SK-N-SH (cell line): ENCODE measurements at regions not wholly inside any gene's neighbourhood (a gene's known extent, or its start where the extent isn't known, plus 50 kb on each side); places are given as distances from the start of the nearest gene placed in this dataset.

ENCODE experiments used
- CTCF ChIP-seq: fragments of 200-600 bp; sonication (generic); IDR thresholded peaks from 2 replicates; pipeline ENCODE4 v1.6.1; 2017; ENCODE audit warnings: antibody characterized with exemption, mild to moderate bottlenecking, moderate library complexity
- ELF1 ChIP-seq: IDR thresholded peaks from 2 replicates; pipeline ENCODE4 v1.4.0; 2012
- GATA2 ChIP-seq: sonication (generic); formaldehyde crosslinking; IDR thresholded peaks from 2 replicates; pipeline ENCODE4 v1.5.0; 2020; ENCODE audit warnings: mild to moderate bottlenecking, missing genetic modification reagents
- MXI1 ChIP-seq: IDR thresholded peaks from 2 replicates; pipeline ENCODE4 v1.6.1; 2012; ENCODE audit warnings: mild to moderate bottlenecking, low read depth, low read length, improper control_type of control experiment
- NFIC ChIP-seq: IDR thresholded peaks from 2 replicates; pipeline ENCODE4 v1.4.0; 2012; ENCODE audit warnings: borderline replicate concordance
- PBX3 ChIP-seq: IDR thresholded peaks from 2 replicates; pipeline ENCODE4; 2012
- RAD21 ChIP-seq: IDR thresholded peaks from 2 replicates; pipeline ENCODE4 v1.6.1; 2012; ENCODE audit warnings: mild to moderate bottlenecking, low read length
- RCOR1 ChIP-seq: fragments of 150-350 bp; IDR thresholded peaks from 2 replicates; pipeline ENCODE4 v1.6.1; 2017; ENCODE audit warnings: antibody characterized with exemption, low read length
- REST ChIP-seq: IDR thresholded peaks from 2 replicates; pipeline ENCODE4 v1.6.1; 2012; ENCODE audit warnings: mild to moderate bottlenecking, low read depth, low read length, moderate library complexity
- SIN3A ChIP-seq: IDR thresholded peaks from 2 replicates; pipeline ENCODE4 v1.6.1; 2012; ENCODE audit warnings: low read depth, mild to moderate bottlenecking, low read length, moderate library complexity, borderline replicate concordance
- TAF1 ChIP-seq: IDR thresholded peaks from 2 replicates; pipeline ENCODE4 v1.6.1; 2012; ENCODE audit warnings: low read depth, mild to moderate bottlenecking, low read length, moderate library complexity, borderline replicate concordance
- USF1 ChIP-seq: IDR thresholded peaks from 2 replicates; pipeline ENCODE4 v1.4.0; 2012; ENCODE audit warnings: low read depth, borderline replicate concordance

- TF ChIP-seq GATA2 (CRISPR knock-in tag) (no peak), CTCF (no peak), USF1 (no peak), PBX3 (no peak), RAD21 (no peak), REST (no peak), TAF1 (no peak), ELF1 (no peak), SIN3A (no peak), MXI1 (no peak), RCOR1 (no peak), NFIC (no peak)
These were observed 71.8 kb downstream of the CHRM3 start for GRCh38 chr1:239458144-239458500.
